GM23248 (cell line): ENCODE measurements at regions not wholly inside any gene's neighbourhood (a gene's known extent, or its start where the extent isn't known, plus 50 kb on each side); places are given as distances from the start of the nearest gene placed in this dataset.
A peak's percentile ranks its signal among the peaks of the same experiment; 100 is the strongest.
"Not testable (repeated sequence)": the region's sequence is repeated elsewhere in the genome, so short reads cannot be mapped to it uniquely, and the experiment has no call there.

Experiments used
- DNase-seq: peaks from one replicate; pipeline ENCODE4 v3.0.0-alpha.2; 2015
- H2AFZ ChIP-seq: fragments of 200-600 bp; sonication (generic); 2 replicates; pipeline ENCODE4 v1.6.1; 2016; ENCODE audit warnings: antibody characterized with exemption
- H3F3A ChIP-seq: fragments of 200-600 bp; sonication (generic); 2 replicates; pipeline ENCODE4 v1.6.1; 2016; ENCODE audit warnings: mild to moderate bottlenecking, antibody characterized with exemption, mixed run types; ENCODE audit not compliant: insufficient read depth
- H3K27ac ChIP-seq: fragments of 200-600 bp; sonication (generic); 2 replicates; pipeline ENCODE4 v1.5.1; 2016; ENCODE audit warnings: mild to moderate bottlenecking
- H3K27me3 ChIP-seq: fragments of 200-600 bp; sonication (generic); replicated peaks from 2 replicates; pipeline ENCODE4 v1.6.1; 2016; ENCODE audit warnings: mild to moderate bottlenecking; ENCODE audit not compliant: insufficient read depth
- H3K36me3 ChIP-seq: fragments of 200-600 bp; sonication (generic); 2 replicates; pipeline ENCODE4 v1.6.1; 2016; ENCODE audit warnings: low read depth, mild to moderate bottlenecking
- H3K4me1 ChIP-seq: fragments of 200-600 bp; sonication (generic); 2 replicates; pipeline ENCODE4 v1.6.1; 2016; ENCODE audit warnings: mild to moderate bottlenecking; ENCODE audit not compliant: insufficient read depth
- H3K4me2 ChIP-seq: fragments of 200-600 bp; sonication (generic); one replicate; pipeline ENCODE4 v1.6.1; 2016; ENCODE audit warnings: mild to moderate bottlenecking; ENCODE audit not compliant: unreplicated experiment
- H3K4me3 ChIP-seq: fragments of 200-600 bp; sonication (generic); 2 replicates; pipeline ENCODE4 v1.5.1; 2016; ENCODE audit warnings: mild to moderate bottlenecking
- H3K79me2 ChIP-seq: fragments of 200-600 bp; sonication (generic); 2 replicates; pipeline ENCODE4 v1.6.1; 2016; ENCODE audit warnings: mild to moderate bottlenecking; ENCODE audit not compliant: insufficient read depth
- H3K9ac ChIP-seq: fragments of 200-600 bp; sonication (generic); 2 replicates; pipeline ENCODE4 v1.6.1; 2016; ENCODE audit warnings: mild to moderate bottlenecking
- H3K9me2 ChIP-seq: fragments of 200-600 bp; sonication (generic); 2 replicates; pipeline ENCODE4 v1.6.1; 2016; ENCODE audit warnings: mixed run types, mild to moderate bottlenecking, moderate library complexity; ENCODE audit not compliant: insufficient read depth
- H3K9me3 ChIP-seq: fragments of 200-600 bp; sonication (generic); one replicate; pipeline ENCODE4 v1.6.1; 2017; ENCODE audit warnings: low read depth
- H4K20me1 ChIP-seq: fragments of 200-600 bp; sonication (generic); 2 replicates; pipeline ENCODE4 v1.6.0; 2016; ENCODE audit not compliant: insufficient read depth
- EZH2 ChIP-seq: fragments of 200-600 bp; sonication (generic); IDR thresholded peaks from 2 replicates; pipeline ENCODE4 v1.6.1; 2018; ENCODE audit warnings: antibody characterized with exemption, mild to moderate bottlenecking; ENCODE audit not compliant: insufficient read depth, poor library complexity, severe bottlenecking
- EZH2phosphoT487 ChIP-seq: fragments of 200-600 bp; sonication (generic); IDR thresholded peaks from 2 replicates; pipeline ENCODE4 v1.6.1; 2018; ENCODE audit warnings: antibody characterized with exemption, moderate library complexity, mild to moderate bottlenecking, low read depth; ENCODE audit not compliant: insufficient read depth
- WGBS, 2 experiments: methylation state at CpG; one replicate each; pipeline ENCODE4 v1.1.6; 2015 to 2017; ENCODE audit warnings: low lambda C conversion rate in 2 of 2, low coverage in 1 of 2; ENCODE audit errors: missing lambda C conversion rate in 2 of 2; 5-methylcytosine and 5-hydroxymethylcytosine counted together
- in situ Hi-C: fragments of 300-500 bp; cut with MboI; formaldehyde crosslinking; loops from 2 replicates; pipeline ENCODE4 v1.15.0; 2020

DNA sequence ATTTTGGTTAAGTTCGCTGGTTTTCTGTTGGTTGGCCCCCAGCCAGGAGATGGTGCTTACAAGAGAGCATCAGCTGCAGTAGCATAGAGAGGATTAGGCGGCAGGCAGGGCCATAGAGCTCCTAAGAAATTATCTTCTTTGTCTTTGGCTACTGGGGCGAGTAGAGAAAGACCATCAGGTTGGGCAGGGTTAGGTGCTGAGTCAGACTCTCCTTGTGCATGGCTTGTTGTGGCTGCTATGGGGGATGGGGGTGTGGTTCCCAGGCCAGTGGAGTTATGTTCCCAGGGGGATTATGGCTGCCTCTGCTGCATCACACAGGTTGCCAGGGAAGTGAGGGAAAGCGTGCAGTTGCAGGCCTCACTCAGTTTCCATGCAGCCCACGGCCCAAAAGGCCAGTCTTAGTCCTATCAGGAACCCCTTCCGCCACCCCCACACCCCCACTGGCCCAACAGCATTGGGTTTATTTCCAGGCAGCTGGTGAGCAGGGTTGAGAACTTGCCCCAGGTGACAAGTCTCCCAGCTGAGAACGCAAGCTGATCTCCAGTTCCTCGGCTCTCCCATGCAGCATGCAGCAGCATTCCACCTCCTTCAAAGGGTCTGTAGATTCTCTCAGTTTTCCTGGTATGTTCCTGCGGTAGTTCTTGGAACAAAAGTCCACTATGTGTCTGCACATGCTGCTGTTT lies 243.7 kb downstream of the UTRN start:
- in situ Hi-C loops, result no loop called here
- no peaks in the 10 kb centered on the region for H3K9me2 ChIP-seq
- H2AFZ ChIP-seq, result no peak overlapping the region
- no peak overlapping the region for H3K4me3 ChIP-seq
- 84 to 87% methylated on average over 9 of the region's 9 CpGs for WGBS, 2 experiments
- H3K27ac ChIP-seq, result no peak overlapping the region
- DNase-seq, result peak; percentile 40
- H3K9me3 ChIP-seq, result no peaks in the 10 kb centered on the region
- H3K27me3 ChIP-seq, result no peaks in the 10 kb centered on the region
- H3K4me1 ChIP-seq, result no peaks in the 10 kb centered on the region
- peaks cover 29% of the 10 kb centered on the region; the same call in 1 of the 2 replicates for H3K36me3 ChIP-seq
- H3K4me2 ChIP-seq, result no peak overlapping the region
- no peaks in the 10 kb centered on the region for H3F3A ChIP-seq
- no peak overlapping the region for H3K9ac ChIP-seq
- TF ChIP-seq EZH2phosphoT487, result no peak
- 0 out of 2 replicates have a peak, but pooled peaks cover 11% of the 10 kb centered on the region for H3K79me2 ChIP-seq
- H4K20me1 ChIP-seq, result no peaks in the 10 kb centered on the region

- H3K9me2 ChIP-seq, result no peaks in the 10 kb centered on the region
- H3K27me3 ChIP-seq, result no peaks in the 10 kb centered on the region
- no peaks in the 10 kb centered on the region for H3F3A ChIP-seq
- H3K4me1 ChIP-seq, result no peaks in the 10 kb centered on the region
- no peaks in the 10 kb centered on the region for H3K9me3 ChIP-seq
- in situ Hi-C loops, result no loop called here
- peaks cover 28% of the 10 kb centered on the region; the same call in 1 of the 2 replicates for H3K36me3 ChIP-seq
- no peak overlapping the region for H3K9ac ChIP-seq
- H3K4me2 ChIP-seq, result no peak overlapping the region
- no peak overlapping the region for H2AFZ ChIP-seq
- no peak overlapping the region for H3K4me3 ChIP-seq
- no peaks in the 10 kb centered on the region for H4K20me1 ChIP-seq
- no peak for DNase-seq
- 0 out of 2 replicates have a peak, but pooled peaks cover 11% of the 10 kb centered on the region for H3K79me2 ChIP-seq
- 97 to 98% methylated on average over 2 of the region's 2 CpGs for WGBS, 2 experiments
- TF ChIP-seq EZH2 (no peak), EZH2phosphoT487 (no peak)
- H3K27ac ChIP-seq, result no peak overlapping the region
Observed at GRCh38 chr6:144530118-144530517, 245.0 kb downstream of the UTRN start.

- H3K9me2 ChIP-seq, H3K27me3 ChIP-seq, H3F3A ChIP-seq, H3K79me2 ChIP-seq, H2AFZ ChIP-seq, H3K9me3 ChIP-seq, DNase-seq, H3K4me1 ChIP-seq, H3K27ac ChIP-seq, in situ Hi-C loops, H3K4me2 ChIP-seq, H3K9ac ChIP-seq, H3K4me3 ChIP-seq, H4K20me1 ChIP-seq: not testable (repeated sequence)
- WGBS, 2 experiments, result 71 to 75% methylated on average over 3 of the region's 3 CpGs
- peaks cover 29% of the 10 kb centered on the region for H3K36me3 ChIP-seq
Observed at GRCh38 chr6:144532238-144532637, 247.1 kb downstream of the UTRN start.

DNA sequence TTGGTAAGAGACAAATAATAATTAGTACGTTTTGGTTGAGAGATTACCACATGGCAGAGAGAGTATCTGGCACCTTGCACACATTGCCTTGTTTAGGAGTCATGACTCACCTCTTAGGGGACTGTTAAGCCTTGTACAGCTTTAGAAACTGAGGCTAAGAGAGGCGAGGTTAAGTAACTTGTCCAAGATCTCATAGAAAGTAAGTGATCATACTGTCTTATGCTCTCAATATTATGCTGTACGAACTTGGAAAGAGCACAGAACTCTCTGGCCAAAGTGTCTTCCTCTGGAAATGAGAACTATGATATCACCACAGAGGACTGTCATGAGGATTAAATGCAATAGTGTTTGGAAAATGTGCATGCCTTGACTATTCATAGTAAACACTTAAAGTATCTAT lies 249.0 kb downstream of the UTRN start:
- H3K9ac ChIP-seq, result no peak overlapping the region
- peak; percentile 34 for DNase-seq
- 21 to 22% methylated on average over 3 of the region's 3 CpGs for WGBS, 2 experiments
- H3K4me2 ChIP-seq, result no peak overlapping the region
- H3F3A ChIP-seq, result no peaks in the 10 kb centered on the region
- H3K9me2 ChIP-seq, result no peaks in the 10 kb centered on the region
- no peak overlapping the region for H2AFZ ChIP-seq
- H3K4me1 ChIP-seq, result no peaks in the 10 kb centered on the region
- H3K9me3 ChIP-seq, result no peaks in the 10 kb centered on the region
- in situ Hi-C loops, result no loop called here
- H3K4me3 ChIP-seq, result no peak overlapping the region
- H3K36me3 ChIP-seq, result peaks cover 34% of the 10 kb centered on the region
- no peaks in the 10 kb centered on the region for H4K20me1 ChIP-seq
- no peaks in the 10 kb centered on the region for H3K79me2 ChIP-seq
- no peak for TF ChIP-seq EZH2phosphoT487
- TF ChIP-seq EZH2, result no peak
- H3K27me3 ChIP-seq, result no peaks in the 10 kb centered on the region
- no peak overlapping the region for H3K27ac ChIP-seq

GRCh38 chr6:144535630-144536029 lies 250.5 kb downstream of the UTRN start:
- WGBS, 2 experiments, result 95 to 96% methylated on average over 2 of the region's 2 CpGs
- H3F3A ChIP-seq, result no peaks in the 10 kb centered on the region
- no peak for DNase-seq
- no peak overlapping the region for H3K4me2 ChIP-seq
- TF ChIP-seq EZH2 (no peak), EZH2phosphoT487 (no peak)
- no peaks in the 10 kb centered on the region for H3K9me3 ChIP-seq
- in situ Hi-C loops, result no loop called here
- no peaks in the 10 kb centered on the region for H3K79me2 ChIP-seq
- no peaks in the 10 kb centered on the region for H3K4me1 ChIP-seq
- H3K27me3 ChIP-seq, result no peaks in the 10 kb centered on the region
- H3K9ac ChIP-seq, result no peak overlapping the region
- H4K20me1 ChIP-seq, result no peaks in the 10 kb centered on the region
- H3K4me3 ChIP-seq, result no peak overlapping the region
- no peak overlapping the region for H2AFZ ChIP-seq
- no peak overlapping the region for H3K27ac ChIP-seq
- no peaks in the 10 kb centered on the region for H3K9me2 ChIP-seq
- peaks cover 40% of the 10 kb centered on the region for H3K36me3 ChIP-seq
